ENCODE measurements at regions not wholly inside any gene's neighbourhood (a gene's known extent, or its start where the extent isn't known, plus 50 kb on each side); places are given as distances from the start of the nearest gene placed in this dataset.
"Not testable (repeated sequence)": the region's sequence is repeated elsewhere in the genome, so short reads cannot be mapped to it uniquely, and the experiment has no call there.

DNA sequence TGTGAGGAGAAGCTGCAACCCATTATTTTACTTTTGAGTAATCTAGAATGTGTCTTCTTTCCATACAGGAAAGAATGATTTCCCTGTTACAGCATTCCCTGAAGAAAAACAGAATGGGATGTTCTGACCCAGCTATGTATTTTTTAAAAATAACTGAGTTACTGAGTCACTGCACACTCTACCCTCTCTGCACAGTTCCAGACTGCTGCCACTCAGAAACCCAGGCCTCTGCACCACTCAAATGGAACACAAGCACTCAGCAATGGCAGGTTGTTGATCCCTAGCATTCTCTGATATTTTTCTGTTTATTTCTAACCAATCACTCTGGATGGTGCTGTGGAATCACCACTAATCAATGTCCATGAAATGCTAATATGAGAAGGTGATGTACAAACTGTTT is 1300.0 kb upstream of the FAM98A start:
- no peak for DNase-seq

DNA sequence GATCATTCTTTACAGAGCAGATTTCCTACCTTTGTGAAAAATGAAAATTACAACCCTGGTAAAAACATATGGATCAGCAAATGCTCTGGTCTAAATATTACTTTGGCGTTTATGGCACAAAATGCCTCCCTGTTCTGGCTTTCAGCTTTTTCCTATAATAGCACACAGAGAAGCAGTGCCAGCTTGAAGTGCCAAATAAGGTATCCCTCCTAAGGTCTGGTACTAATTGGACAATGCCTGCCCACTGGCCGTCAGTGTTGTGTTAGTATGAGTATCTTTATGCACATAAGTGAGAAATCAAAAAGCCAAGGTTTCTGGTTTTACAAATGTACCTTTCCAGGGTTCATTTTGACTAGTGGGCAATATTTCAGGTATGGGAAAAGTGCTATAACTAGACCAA is 1293.7 kb upstream of the FAM98A start:
- no peak for DNase-seq

DNA sequence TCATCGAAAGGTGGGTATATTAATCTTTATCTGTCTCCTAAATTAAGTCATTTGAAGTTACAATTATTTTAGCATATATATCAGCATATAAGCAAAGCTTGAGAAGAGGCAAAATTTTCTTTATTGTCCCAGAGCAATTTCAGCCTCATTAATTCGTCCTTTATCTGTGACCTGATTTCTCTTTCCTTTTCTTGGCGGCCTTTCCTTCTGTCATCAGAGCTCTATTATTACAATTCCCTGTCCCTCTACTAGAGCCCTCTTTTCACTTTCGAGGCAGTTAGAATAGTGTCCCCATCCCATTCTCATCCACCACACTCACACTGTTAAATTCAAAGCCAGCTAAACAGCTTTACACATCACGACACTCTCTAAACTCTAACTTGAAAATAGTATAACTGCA is 1293.2 kb upstream of the FAM98A start:
- no peak for DNase-seq

DNA sequence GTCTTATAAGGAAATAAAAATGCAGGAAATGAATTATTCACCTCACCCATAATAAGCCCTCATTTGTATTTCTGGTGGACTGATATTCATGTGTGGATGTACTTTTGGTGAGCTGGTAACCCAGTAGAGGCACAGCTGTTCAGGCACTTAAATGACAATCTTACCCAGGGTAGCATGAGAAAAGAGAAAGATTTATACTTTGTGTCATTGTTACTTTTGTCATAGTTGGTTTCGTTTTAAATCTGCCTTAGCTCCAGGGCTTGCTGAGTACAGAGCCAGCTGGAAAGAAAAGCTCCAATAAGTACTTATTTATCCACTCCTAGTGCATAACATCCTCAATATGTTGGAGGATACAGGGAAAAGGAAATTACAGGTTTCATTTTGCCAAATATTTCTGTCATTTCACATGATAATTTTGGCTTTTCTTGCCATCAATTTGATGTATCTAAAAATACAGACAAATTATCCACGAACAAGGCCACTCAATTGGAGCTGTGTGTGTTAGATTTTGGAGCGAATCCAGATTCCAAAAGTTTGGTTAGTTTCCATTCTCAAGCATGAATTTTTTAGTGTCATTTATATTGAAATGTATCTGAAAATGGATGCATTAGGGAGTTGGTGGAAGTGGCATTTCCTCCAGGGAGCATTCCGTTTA is 1276.1 kb upstream of the FAM98A start:
- no peak for DNase-seq

DNA sequence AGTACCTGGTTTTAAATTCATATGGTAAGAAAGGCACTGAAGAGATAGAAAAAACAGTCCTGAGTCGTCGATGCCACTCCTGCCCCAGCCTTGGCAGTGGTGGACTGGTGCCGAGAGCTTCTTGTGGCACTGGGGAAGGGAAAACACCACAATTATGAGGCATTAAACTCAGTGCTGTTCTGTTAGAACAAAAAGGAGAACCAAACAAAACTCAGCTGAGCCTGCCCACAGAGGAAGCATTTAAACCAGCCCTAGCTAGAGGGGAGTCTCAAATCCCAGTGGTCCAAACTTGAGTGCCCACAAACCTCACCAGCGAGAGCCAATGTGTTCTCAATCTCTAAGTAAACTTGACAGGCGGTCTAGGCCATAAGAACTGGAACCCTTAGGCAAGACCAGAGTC is 1254.5 kb upstream of the FAM98A start:
- DNase-seq: no peak

DNA sequence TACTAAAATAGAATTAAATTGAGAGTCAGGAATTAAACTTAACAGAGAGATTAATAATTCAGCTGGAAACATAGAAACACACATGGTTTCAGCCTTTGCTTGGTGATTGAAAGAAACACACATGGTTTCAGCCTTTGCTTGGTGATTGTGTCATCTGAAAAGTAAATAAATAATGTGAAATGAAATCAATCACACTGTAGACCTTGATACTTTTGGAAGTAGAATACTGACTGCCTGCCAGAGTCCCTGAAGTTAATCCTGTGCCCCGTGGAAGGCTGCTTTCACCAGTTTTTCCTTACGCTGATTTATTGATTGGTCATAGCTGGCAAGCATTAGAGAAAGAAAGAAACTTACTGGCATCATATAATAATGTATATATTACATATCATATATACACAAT is 1252.7 kb upstream of the FAM98A start:
- DNase-seq: no peak

DNA sequence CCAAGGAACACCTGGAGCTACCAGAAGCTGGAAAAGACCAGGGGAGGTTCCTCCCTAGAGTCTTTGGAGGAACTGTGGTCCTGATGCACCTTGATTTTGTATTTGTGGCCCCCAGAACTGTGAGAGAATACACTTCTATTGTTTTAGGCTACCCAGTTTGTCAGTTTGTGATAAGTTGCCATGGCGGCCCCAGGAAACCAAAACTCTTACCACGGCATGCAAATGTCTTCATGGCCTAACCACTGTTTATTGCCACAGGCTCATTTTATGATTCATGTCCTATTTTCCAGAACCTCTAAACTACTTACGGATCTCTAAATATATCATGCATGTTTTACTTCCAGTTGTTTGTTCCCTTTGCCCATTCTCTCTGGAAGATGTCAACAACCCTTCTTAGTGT is 1250.7 kb upstream of the FAM98A start:
- DNase-seq: no peak

DNA sequence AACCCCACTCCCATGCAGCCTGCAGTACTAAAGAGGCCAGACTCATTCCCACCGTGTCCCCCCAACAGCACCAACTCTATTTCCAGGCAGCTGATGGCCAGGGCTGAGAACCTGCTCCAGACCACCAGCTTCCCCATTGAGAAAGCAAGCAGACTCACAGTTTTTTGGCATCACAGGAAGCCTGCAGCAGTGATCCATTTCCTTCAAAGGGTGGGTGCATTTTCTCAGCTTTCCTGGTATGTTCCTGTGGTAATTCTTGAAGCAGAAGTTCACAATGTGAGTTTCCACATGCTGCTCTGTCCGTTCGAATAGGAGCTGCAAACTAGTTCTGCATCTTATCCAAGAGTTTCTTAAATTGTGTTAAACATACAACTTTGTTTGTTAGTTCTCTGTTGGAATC is 1249.6 kb upstream of the FAM98A start:
- no peak for DNase-seq

DNA sequence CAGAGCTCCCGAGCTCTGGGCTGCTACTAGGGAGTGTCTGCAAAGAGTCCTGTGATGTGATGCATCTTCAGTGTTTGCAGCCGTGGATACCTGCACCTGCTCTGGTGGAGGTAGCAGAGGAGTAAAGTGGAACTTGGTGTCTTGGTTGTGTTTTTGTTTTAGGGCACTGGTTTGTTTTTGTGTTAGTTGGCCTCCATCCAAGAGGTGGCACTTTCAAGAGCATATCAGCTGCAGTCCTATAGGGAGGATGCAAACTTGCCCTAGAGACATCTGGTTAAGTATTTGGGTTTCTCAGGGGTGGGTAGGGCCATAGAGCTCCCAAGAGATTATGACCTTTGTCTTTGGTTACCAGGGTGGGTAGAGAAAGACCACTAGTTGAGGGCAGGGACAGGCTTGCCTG is 1249.0 kb upstream of the FAM98A start:
- no peak for DNase-seq

DNA sequence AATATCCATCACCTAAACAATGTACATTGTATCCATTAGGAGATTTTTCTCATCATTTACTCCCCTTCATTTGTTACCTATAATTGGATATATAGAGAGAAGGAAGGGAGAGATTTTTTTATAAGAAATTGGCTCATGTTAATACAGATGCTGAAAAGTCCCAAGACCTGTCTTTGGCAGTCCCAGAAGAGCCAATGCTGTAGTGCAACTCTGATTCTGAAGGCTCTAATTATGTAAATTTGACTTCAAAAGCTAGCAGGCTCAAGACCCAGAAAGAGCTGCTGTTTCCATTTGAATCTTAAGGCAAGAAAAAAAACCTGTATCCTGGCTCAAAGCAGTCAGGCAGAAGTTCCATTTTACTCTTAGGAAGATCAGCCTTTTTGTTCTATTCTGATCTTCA is 1245.5 kb upstream of the FAM98A start:
- no peak for DNase-seq

DNA sequence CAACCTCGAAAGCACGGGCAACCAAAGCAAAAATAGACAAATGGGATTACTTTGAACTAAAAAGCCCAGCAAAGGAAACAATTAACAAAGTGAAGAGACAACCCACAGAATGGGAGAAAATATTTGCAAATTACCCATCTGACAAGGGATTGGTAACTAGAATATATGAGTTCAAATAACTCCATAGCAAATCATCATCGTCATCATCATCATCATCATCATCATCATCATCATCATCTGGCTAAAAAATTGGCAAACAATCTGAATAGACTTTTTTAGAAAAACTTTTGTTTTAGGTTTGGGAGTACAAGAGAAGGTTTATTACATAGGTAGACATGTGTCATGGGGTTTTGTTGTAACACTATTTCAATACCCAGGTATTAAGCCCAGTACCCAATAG is 1239.3 kb upstream of the FAM98A start:
- DNase-seq: no peak

DNA sequence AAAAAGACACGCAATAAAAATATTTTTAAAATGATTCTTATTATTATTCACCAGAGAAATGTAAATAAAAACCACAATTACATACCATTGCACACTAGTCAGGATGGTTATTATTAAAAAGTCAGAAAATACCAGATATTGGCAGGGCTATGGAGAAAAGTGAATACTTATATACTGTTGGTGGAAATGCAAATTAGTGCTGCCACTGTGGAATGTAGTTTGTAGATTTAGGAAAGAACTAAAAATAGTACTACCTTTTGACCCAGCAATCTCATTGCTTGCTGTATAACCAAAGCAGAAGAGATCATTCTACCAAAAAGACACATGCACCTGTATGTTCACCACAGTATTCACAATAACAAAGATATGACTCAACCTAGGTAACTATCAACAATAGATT is 1237.3 kb upstream of the FAM98A start:
- DNase-seq: no peak

DNA sequence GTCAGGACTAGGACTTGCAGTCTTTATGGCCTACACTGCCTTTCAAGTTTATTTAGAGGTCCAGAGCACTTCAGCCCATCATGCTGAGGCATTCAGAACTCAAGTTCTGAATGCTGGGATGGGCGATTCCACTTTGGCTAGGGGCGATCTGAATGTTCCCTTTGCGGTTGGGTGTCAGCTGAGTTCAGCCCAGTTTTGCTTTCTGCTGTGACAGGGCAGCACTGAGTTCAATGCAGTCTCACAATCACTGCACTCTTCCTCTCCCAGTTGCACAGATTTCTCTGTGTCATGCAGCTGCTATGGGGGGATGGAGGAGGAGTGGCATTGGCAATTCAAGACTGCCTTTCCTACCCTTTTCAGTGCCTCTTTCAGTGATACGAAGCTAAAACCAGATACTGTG is 1232.0 kb upstream of the FAM98A start:
- no peak for DNase-seq

DNA sequence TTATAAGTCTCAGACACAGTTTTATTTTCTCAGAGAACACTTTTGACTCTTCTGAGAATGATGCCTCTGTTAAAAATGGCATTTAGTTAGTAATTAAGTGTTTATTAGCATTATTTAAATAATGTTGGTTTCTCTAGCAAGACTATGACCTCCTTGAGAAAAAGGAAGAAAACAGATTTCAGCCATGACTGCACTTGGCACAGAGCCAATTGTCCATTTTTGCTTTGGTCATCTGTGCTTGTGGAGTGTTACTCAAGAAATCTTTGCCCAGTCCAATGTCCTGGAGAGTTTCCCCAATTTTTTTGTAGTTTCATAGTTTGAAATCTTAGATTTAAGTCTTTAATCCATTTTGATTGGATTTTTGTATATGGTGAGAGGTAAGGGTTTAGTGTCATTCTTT is 1229.4 kb upstream of the FAM98A start:
- DNase-seq: no peak

DNA sequence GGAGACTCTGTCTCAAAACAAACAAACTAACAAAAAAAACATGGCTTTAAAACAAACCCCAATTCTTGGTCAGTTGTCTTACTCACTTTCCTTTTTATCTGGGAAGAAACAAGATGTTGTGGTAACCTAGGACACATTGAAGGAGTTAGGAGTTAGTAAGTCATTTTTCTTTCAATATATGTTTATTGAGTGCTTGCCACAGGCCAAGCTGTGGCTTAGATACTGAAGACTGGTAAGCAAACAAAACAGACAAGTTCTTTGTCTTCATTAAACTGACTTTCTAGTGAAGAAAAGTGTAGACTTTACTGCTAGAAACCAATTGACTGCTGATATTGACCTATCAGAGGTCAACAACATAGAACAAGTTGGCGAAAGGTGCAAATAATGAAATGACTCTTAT is 1228.3 kb upstream of the FAM98A start:
- DNase-seq: no peak

DNA sequence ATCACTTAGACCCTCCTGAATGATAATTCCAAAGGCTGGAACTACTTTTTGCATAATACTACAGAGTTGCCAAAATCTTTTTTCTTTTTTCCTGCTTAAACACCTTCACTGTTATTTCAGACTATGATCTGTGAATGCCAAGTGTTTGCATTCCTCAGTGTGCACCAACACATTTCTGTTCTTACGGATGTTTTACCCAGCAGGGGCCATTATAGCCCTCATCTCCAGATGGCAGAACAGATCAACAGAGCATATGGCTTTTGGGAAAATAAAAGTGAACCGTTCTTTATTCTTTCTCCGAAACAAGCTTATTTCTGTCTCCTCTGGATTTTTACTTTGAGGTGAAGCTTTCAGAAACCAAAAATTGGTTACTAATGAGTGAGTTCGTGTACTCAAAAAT is 1226.6 kb upstream of the FAM98A start:
- no peak for DNase-seq

DNA sequence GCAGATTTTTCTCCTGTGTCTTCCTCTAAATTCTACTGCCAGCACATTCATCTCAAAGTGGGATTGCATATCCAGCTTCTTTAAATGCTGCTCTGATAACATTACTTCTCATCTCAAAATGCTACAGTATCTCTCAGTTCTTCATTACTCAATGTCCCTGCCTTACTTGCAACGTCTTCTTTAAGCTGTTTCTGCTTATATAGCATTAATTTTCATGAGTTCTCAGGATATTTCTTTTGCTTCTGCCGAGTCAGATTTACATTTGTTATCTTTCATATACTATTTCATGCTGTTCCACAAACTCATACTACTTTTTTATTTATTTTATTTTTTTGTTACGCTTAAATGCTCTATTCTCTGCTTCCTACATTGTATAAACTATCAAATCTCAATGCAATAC is 1223.5 kb upstream of the FAM98A start:
- no peak for DNase-seq

DNA sequence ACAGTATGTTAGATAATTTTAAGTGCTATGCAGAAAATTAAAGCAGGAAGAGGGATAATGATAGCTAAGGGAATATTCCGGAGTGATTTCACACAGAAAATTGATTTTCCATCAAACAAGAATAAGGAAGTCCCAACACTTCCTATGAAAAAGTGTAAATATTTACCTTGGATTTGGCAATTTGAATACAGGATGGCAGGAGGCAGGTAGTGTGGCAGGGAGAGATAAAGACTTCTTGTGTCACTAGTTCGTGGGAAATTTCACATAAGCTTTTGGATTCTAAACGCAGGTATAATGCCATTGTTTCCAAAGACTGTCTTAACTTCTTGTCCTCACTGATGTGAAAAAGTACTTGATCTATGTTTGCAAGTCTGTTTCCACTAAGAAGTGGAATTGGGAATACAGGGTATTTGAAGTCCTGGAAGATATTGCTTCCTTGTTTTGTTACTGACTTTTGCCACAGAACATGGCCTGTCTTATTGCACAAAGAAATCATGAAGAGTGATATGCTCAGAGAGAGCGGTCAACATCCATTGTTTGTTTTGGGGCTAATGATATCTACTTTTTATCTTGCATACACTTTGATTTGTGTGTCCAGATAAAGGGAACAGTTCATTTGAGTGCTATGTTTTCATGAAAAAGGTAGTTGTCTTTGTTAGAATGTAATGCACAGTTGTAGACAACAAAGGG is 1216.1 kb upstream of the FAM98A start:
- no peak for DNase-seq

DNA sequence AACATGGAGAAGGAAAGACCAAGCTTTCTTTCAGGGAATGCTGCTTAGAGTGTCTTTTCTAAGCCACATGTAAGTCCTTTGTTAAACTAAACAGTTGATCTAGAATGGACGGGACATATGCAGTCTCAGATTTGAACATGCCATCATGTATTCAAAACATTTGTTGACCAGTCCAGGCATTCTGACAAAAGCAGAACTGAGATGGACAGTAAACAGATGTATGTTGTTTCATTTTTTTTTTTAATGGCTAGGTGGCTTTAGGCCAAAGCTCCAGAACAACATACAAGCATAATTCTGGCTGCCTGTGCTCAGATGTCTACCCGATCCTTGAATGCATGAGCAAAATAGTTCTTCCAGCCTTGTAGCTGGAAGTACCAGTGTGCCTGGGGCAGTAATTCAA is 1211.4 kb upstream of the FAM98A start:
- DNase-seq: no peak

DNA sequence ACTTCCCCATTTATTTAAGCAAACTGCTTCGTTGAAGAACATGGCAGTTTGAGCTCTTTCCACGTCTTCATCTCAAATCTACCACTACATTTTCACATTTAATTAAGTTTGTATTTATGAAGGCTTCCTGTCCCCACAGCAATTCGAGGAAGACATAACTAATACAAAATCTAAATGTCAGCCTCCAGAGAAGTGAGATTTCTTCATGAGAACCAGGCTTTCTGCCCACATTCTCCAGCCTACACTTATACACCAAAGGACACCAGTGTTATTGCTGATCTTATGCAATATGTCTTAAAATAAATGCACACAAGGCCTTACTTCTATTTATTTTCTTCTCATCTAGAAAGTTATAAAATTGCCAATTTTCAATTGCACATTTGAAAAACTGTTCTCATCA is 1209.3 kb upstream of the FAM98A start:
- DNase-seq: no peak

DNA sequence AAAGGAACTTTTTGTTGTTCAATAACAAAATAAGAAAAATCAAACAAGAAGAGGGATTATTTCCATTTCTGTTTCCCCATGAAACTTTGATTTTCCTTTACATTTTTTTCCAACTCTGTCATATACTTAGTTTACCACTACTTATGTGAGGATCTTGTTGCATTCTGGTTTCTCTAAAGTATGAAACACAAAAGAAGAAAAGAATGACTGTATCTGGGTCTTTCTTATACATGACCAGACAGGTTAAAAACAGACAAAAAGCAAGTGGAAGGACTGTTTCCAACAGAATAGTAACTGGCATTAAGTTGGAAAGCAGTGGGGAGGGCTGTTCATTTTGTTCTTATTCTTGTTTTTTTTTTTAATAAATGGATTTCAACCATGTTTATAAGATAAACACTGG is 1207.8 kb upstream of the FAM98A start:
- no peak for DNase-seq

DNA sequence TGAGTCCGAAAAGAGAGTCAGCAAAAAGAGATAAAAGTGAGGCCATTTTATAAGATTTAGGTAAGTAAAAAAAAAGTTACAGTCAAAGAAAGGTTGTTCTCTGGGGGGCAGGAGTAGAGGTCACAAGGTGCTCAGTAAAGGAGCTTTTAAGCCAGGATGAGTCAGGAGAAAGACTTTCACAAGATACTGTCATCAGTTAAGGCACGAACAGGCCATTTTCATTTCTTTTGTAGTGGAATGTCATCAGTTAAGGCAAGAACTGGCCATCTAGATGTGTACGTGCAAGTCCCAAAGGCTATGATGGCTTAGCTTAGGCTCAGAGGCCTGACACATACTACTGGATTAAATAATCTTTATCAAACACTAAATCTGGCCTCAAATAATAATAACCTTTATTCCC is 1207.3 kb upstream of the FAM98A start:
- no peak for DNase-seq

DNA sequence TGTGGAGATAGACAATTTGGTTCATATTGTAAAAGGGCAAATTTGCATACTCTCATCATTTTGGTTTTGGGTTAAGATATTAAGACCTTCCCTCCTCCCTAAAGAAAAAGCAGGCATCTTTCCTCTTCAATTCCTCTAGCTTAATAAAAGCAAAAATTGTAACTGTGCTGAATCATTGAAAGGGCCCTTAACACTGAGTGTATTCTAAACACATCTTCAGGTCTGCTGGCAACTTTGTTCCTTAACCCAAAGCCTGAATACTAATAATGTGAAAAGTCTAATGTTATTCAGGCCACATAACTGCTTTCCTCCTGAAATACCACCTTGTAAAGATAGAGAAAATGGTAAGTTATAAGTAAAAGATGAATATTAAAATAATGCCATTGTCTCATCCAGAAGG is 1200.5 kb upstream of the FAM98A start:
- DNase-seq: no peak

DNA sequence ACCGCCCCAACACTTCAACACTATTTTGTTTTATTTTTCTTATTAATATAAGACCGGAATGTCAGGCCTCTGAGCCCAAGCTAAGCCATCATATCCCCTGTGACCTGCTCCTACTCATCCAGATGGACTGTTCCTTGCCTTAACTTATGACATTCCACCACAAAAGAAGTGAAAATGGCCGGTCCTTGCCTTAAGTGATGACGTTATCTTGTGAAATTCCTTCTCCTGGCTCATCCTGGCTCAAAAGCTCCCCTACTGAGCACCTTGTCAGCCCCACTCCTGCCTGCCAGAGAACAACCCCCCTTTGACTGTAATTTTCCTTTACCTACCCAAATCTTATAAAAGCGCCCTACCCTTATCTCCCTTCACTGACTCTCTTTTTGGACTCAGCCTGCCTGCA is 1196.5 kb upstream of the FAM98A start:
- DNase-seq: not testable (repeated sequence)

DNA sequence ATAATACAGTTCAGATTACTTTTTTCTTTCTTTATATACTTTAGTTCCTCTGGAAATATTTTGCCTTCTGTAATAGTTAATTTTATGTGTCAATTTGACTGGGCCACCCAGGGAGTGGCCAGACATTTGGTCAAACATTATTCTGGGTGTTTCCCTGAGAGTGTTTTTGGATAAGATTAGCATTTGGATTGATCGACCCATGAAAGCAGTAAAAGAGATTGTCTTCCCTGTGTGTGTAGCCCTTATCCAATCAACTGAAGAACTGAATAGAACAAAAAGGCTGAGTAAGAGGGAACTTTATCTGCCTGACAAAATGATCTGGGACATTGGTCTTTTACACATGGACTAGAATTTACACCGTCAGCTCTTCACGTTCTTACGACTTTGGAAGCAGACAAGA is 1190.1 kb upstream of the FAM98A start:
- no peak for DNase-seq

Measured in NCI-H2081 (cell line).